Peyer's patch (tissue), 4 donors: ENCODE measurements at regions not wholly inside any gene's neighbourhood (a gene's known extent, or its start where the extent isn't known, plus 50 kb on each side); places are given as distances from the start of the nearest gene placed in this dataset.
"Not testable (repeated sequence)": the region's sequence is repeated elsewhere in the genome, so short reads cannot be mapped to it uniquely, and the experiment has no call there.

Source experiments
- DNase-seq, 3 donors: peaks; one replicate each; pipeline ENCODE4 v3.0.0-alpha.2; 2017 to 2019
- H3K27ac ChIP-seq, 4 donors: fragments of 200-600 bp; sonication (generic); one replicate each; pipeline ENCODE4 v1.5.1; 2016 to 2019
- H3K27me3 ChIP-seq, 2 donors: fragments of 200-600 bp; sonication (generic); one replicate each; pipeline ENCODE4 v1.5.1; 2019
- H3K36me3 ChIP-seq, 3 donors: fragments of 200-600 bp; sonication (generic); one replicate each; pipeline ENCODE4 v1.5.1; 2016 to 2019
- H3K4me1 ChIP-seq, 4 donors: fragments of 200-600 bp; sonication (generic); one replicate each; pipeline ENCODE4 v1.5.1; 2016 to 2019
- H3K4me3 ChIP-seq, 4 donors: fragments of 200-600 bp; sonication (generic); 1 replicate in 3 of 4; 2 replicates in 1 of 4; pipeline ENCODE4 v1.5.1; 2016 to 2019; ENCODE audit warnings: mild to moderate bottlenecking in 1 of 4
- H3K9me3 ChIP-seq, 4 donors: fragments of 200-600 bp; sonication (generic); one replicate each; pipeline ENCODE4 v1.5.1; 2016 to 2019; ENCODE audit warnings: mild to moderate bottlenecking in 1 of 4
- CTCF ChIP-seq, 6 experiments: fragments of 450-650 bp in 4 of 6; fragments of 200-600 bp in 2 of 6; sonication (generic) in 1 of 6; IDR thresholded peaks; one replicate each; pipeline ENCODE4 v1.5.1; 2017 to 2019; ENCODE audit warnings: antibody characterized with exemption in 6 of 6, mild to moderate bottlenecking in 3 of 6, moderate library complexity in 1 of 6
- POLR2A ChIP-seq, 2 donors: fragments of 450-650 bp; IDR thresholded peaks; one replicate each; pipeline ENCODE4 v1.5.1; 2017; ENCODE audit warnings: antibody characterized with exemption in 2 of 2, mild to moderate bottlenecking in 2 of 2, moderate library complexity in 2 of 2

- TF ChIP-seq CTCF (IDR thresholded peaks at IDR 0.05): no peak
- no peak for TF ChIP-seq POLR2A (IDR thresholded peaks at IDR 0.05)
- H3K27me3 ChIP-seq: no peaks in the 10 kb centered on the region
- H3K4me1 ChIP-seq: no peaks in the 10 kb centered on the region
- no peak for DNase-seq
- H3K36me3 ChIP-seq: no peaks in the 10 kb centered on the region
- H3K9me3 ChIP-seq: no peaks in the 10 kb centered on the region
- no peak overlapping the region for H3K27ac ChIP-seq
- no peak overlapping the region for H3K4me3 ChIP-seq
These were observed 248.5 kb downstream of the USP25 start for GRCh38 chr21:15978215-15978738.

- DNase-seq: not testable (repeated sequence)
These were observed 249.7 kb downstream of the USP25 start for GRCh38 chr21:15979493-15979892.

GRCh38 chr21:15986277-15986676, 256.5 kb downstream of the USP25 start:
- no peak overlapping the region for H3K27ac ChIP-seq
- DNase-seq: no peak
- no peak overlapping the region for H3K4me3 ChIP-seq
- H3K36me3 ChIP-seq: no peaks in the 10 kb centered on the region
- no peaks in the 10 kb centered on the region for H3K4me1 ChIP-seq
- TF ChIP-seq POLR2A (IDR thresholded peaks at IDR 0.05) (no peak), CTCF (IDR thresholded peaks at IDR 0.05) (no peak)
- no peaks in the 10 kb centered on the region for H3K9me3 ChIP-seq
- no peaks in the 10 kb centered on the region for H3K27me3 ChIP-seq

More at GRCh38 chr21:15979493-15979892, 249.7 kb downstream of the USP25 start:
- H3K27ac ChIP-seq, H3K36me3 ChIP-seq, H3K27me3 ChIP-seq, H3K4me3 ChIP-seq, H3K4me1 ChIP-seq, H3K9me3 ChIP-seq: not testable (repeated sequence)

- no peak for DNase-seq
- H3K9me3 ChIP-seq: no peaks in the 10 kb centered on the region
- no peak overlapping the region for H3K27ac ChIP-seq
- H3K36me3 ChIP-seq: no peaks in the 10 kb centered on the region
- no peak for TF ChIP-seq POLR2A (IDR thresholded peaks at IDR 0.05)
- TF ChIP-seq CTCF (IDR thresholded peaks at IDR 0.05): no peak
- no peaks in the 10 kb centered on the region for H3K4me1 ChIP-seq
- H3K27me3 ChIP-seq: no peaks in the 10 kb centered on the region
- H3K4me3 ChIP-seq: no peak overlapping the region
These were observed 262.4 kb downstream of the USP25 start for GRCh38 chr21:15992171-15992570.

- no peaks in the 10 kb centered on the region for H3K36me3 ChIP-seq
- H3K4me1 ChIP-seq: no peaks in the 10 kb centered on the region
- DNase-seq: no peak
- H3K4me3 ChIP-seq: no peak overlapping the region
- no peaks in the 10 kb centered on the region for H3K27me3 ChIP-seq
- H3K9me3 ChIP-seq: no peaks in the 10 kb centered on the region
- TF ChIP-seq POLR2A (IDR thresholded peaks at IDR 0.05) (no peak), CTCF (IDR thresholded peaks at IDR 0.05) (no peak)
- H3K27ac ChIP-seq: no peak overlapping the region
These were observed 264.2 kb downstream of the USP25 start for GRCh38 chr21:15993951-15994350.

GRCh38 chr21:15999741-16000140, 270.0 kb downstream of the USP25 start:
- no peak for DNase-seq
- no peak for TF ChIP-seq POLR2A (IDR thresholded peaks at IDR 0.05)
- no peak for TF ChIP-seq CTCF (IDR thresholded peaks at IDR 0.05)
- Histone ChIP-seq H3K4me1 (no peaks in the 10 kb centered on the region), H3K36me3 (no peaks in the 10 kb centered on the region), H3K9me3 (no peaks in the 10 kb centered on the region), H3K4me3 (no peak overlapping the region), H3K27me3 (no peaks in the 10 kb centered on the region), H3K27ac (no peak overlapping the region)
